SK-N-SH treated with all-trans-retinoic acid at 6 μM for 48 hours (cell line): ENCODE measurements at regions not wholly inside any gene's neighbourhood (a gene's known extent, or its start where the extent isn't known, plus 50 kb on each side); places are given as distances from the start of the nearest gene placed in this dataset.

ENCODE experiments used
- ATAC-seq: fragments of 200-7000 bp; cut with Tn5 transposase; 3 replicates; pipeline ENCODE4 v1.9.1; 2020; ENCODE audit warnings: mild to moderate bottlenecking, moderate library complexity
- ARNTL ChIP-seq: fragments of 450-650 bp; formaldehyde crosslinking; IDR thresholded peaks from 2 replicates; pipeline ENCODE4 v1.5.0; 2020; ENCODE audit warnings: low read depth, mild to moderate bottlenecking, moderate library complexity, borderline replicate concordance
- BACH2 ChIP-seq: fragments of 250-450 bp; sonication (Bioruptor Pico); IDR thresholded peaks from 2 replicates; pipeline ENCODE4 v1.9.0; 2021; ENCODE audit warnings: mild to moderate bottlenecking, borderline replicate concordance
- CREB5 ChIP-seq: fragments of 250-450 bp; sonication (Bioruptor Pico); IDR thresholded peaks from 2 replicates; pipeline ENCODE4 v1.5.1; 2020; ENCODE audit warnings: low read depth, mild to moderate bottlenecking, moderate library complexity
- CSDC2 ChIP-seq: fragments of 250-450 bp; sonication (Bioruptor Pico); IDR thresholded peaks from 2 replicates; pipeline ENCODE4 v1.5.0; 2020; ENCODE audit warnings: mild to moderate bottlenecking, moderate library complexity
- ESRRG ChIP-seq: fragments of 250-450 bp; sonication (Bioruptor Pico); IDR thresholded peaks from 2 replicates; pipeline ENCODE4 v1.6.1; 2021; ENCODE audit warnings: mild to moderate bottlenecking
- GLIS3 ChIP-seq: fragments of 250-450 bp; sonication (Bioruptor Pico); IDR thresholded peaks from 2 replicates; pipeline ENCODE4 v1.5.0; 2020; ENCODE audit warnings: mild to moderate bottlenecking, moderate library complexity
- ISL1 ChIP-seq: fragments of 250-450 bp; sonication (Bioruptor Pico); IDR thresholded peaks from 2 replicates; pipeline ENCODE4 v2.1.2; 2022; ENCODE audit warnings: mild to moderate bottlenecking, moderate library complexity
- OSR1 ChIP-seq: fragments of 250-450 bp; sonication (Bioruptor Pico); IDR thresholded peaks from 2 replicates; pipeline ENCODE4 v1.8.0; 2022; ENCODE audit warnings: moderate library complexity, mild to moderate bottlenecking, inconsistent platforms
- PATZ1 ChIP-seq: fragments of 250-450 bp; sonication (Bioruptor Pico); IDR thresholded peaks from 2 replicates; pipeline ENCODE4 v1.8.0; 2020; ENCODE audit warnings: mild to moderate bottlenecking, moderate library complexity, borderline replicate concordance
- PPARA ChIP-seq: fragments of 250-450 bp; sonication (Bioruptor Pico); IDR thresholded peaks from 2 replicates; pipeline ENCODE4 v1.5.0; 2020; ENCODE audit warnings: mild to moderate bottlenecking, borderline replicate concordance
- SNAI2 ChIP-seq: fragments of 250-450 bp; sonication (Bioruptor Pico); IDR thresholded peaks from 2 replicates; pipeline ENCODE4 v1.5.0; 2020; ENCODE audit warnings: mild to moderate bottlenecking, moderate library complexity
- TCF4 ChIP-seq: fragments of 250-450 bp; sonication (Bioruptor Pico); IDR thresholded peaks from 2 replicates; pipeline ENCODE4 v1.8.0; 2021; ENCODE audit warnings: mild to moderate bottlenecking, moderate library complexity, borderline replicate concordance
- ZC3H10 ChIP-seq: fragments of 250-450 bp; sonication (Bioruptor Pico); IDR thresholded peaks from 2 replicates; pipeline ENCODE4 v1.5.1; 2021; ENCODE audit warnings: mild to moderate bottlenecking, moderate library complexity
- ZFP3 ChIP-seq: fragments of 250-450 bp; sonication (Bioruptor Pico); IDR thresholded peaks from 2 replicates; pipeline ENCODE4 v1.5.0; 2020; ENCODE audit warnings: mild to moderate bottlenecking, moderate library complexity
- ZFP30 ChIP-seq: fragments of 450-650 bp; formaldehyde crosslinking; IDR thresholded peaks from 2 replicates; pipeline ENCODE4 v1.5.0; 2022; ENCODE audit warnings: mild to moderate bottlenecking, moderate library complexity
- ZNF565 ChIP-seq: fragments of 450-650 bp; formaldehyde crosslinking; conservative IDR thresholded peaks from 2 replicates; pipeline ENCODE4 v1.5.0; 2020; ENCODE audit warnings: low read depth, mild to moderate bottlenecking, moderate library complexity
- ZNF70 ChIP-seq: fragments of 450-650 bp; formaldehyde crosslinking; IDR thresholded peaks from 2 replicates; pipeline ENCODE4 v1.5.0; 2020; ENCODE audit warnings: mild to moderate bottlenecking, moderate library complexity
- ZNF8 ChIP-seq: fragments of 450-650 bp; formaldehyde crosslinking; IDR thresholded peaks from 2 replicates; pipeline ENCODE4 v1.5.0; 2020; ENCODE audit warnings: mild to moderate bottlenecking, moderate library complexity
- TF ChIP-seq, protein P1 (sequence below): fragments of 250-450 bp; sonication (Bioruptor Pico); IDR thresholded peaks from 2 replicates; pipeline ENCODE4 v1.8.0; 2021; ENCODE audit warnings: low read depth, mild to moderate bottlenecking, moderate library complexity, borderline replicate concordance
- TF ChIP-seq, protein P2 (sequence below): fragments of 250-450 bp; sonication (Bioruptor Pico); IDR thresholded peaks from 2 replicates; pipeline ENCODE4 v1.5.0; 2020; ENCODE audit warnings: mild to moderate bottlenecking, moderate library complexity

- ATAC-seq = no peak
- no peak for TF ChIP-seq GLIS3
- no peak for TF ChIP-seq CREB5
- no peak for TF ChIP-seq ESRRG (CRISPR knock-in tag)
- no peak for TF ChIP-seq ZFP3 (CRISPR knock-in tag)
- TF ChIP-seq PPARA = no peak
Measured at GRCh38 chr4:14124816-14125215, 497.3 kb upstream of the BOD1L1 start.

- no peak for TF ChIP-seq PPARA
- TF ChIP-seq SNAI2 (CRISPR knock-in tag) = no peak
- TF ChIP-seq ZC3H10 = no peak
- no peak for TF ChIP-seq CREB5
- no peak for TF ChIP-seq PATZ1 (CRISPR knock-in tag)
- ATAC-seq = no peak
Measured at GRCh38 chr4:14125375-14126129, 498.0 kb upstream of the BOD1L1 start.

DNA sequence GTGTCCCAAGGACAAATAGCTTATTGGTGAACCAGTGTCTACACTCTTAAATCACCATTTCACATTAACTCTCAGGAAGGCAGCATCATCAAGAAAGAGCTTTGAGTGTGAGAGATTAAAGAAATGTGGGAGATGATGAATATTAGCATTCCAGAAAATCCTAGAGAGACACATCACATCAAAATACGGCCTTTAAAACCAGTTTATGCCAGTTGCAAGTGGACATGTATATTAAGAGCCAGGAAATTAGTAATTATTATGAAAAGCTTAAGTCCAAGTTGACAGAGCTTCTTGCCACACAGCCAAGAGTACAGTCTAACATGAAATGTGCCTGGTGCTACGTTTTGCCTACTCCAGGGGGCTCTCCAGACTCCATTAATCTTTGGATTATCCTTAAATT lies 503.0 kb upstream of the BOD1L1 start:
- peak; percentile 34 for ATAC-seq
- no peak for TF ChIP-seq ZNF70 (CRISPR knock-in tag)
- TF ChIP-seq, protein P1, sequence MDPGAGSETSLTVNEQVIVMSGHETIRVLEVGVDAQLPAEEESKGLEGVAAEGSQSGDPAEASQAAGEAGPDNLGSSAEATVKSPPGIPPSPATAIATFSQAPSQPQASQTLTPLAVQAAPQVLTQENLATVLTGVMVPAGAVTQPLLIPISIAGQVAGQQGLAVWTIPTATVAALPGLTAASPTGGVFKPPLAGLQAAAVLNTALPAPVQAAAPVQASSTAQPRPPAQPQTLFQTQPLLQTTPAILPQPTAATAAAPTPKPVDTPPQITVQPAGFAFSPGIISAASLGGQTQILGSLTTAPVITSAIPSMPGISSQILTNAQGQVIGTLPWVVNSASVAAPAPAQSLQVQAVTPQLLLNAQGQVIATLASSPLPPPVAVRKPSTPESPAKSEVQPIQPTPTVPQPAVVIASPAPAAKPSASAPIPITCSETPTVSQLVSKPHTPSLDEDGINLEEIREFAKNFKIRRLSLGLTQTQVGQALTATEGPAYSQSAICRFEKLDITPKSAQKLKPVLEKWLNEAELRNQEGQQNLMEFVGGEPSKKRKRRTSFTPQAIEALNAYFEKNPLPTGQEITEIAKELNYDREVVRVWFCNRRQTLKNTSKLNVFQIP (CRISPR knock-in tag) = no peak
- TF ChIP-seq ARNTL (CRISPR knock-in tag) = no peak
- no peak for TF ChIP-seq CSDC2 (CRISPR knock-in tag)
- TF ChIP-seq GLIS3 = no peak
- TF ChIP-seq BACH2 (CRISPR knock-in tag) = no peak
- TF ChIP-seq ZFP30 (CRISPR knock-in tag) = no peak
- TF ChIP-seq ZC3H10 = no peak
- no peak for TF ChIP-seq CREB5
- TF ChIP-seq ZNF8 (CRISPR knock-in tag) = no peak
- no peak for TF ChIP-seq SNAI2 (CRISPR knock-in tag)
- TF ChIP-seq PATZ1 (CRISPR knock-in tag) = no peak

- TF ChIP-seq ZC3H10 = no peak
- TF ChIP-seq SNAI2 (CRISPR knock-in tag) = no peak
- TF ChIP-seq, protein P1 (CRISPR knock-in tag) = no peak
- TF ChIP-seq, protein P2, sequence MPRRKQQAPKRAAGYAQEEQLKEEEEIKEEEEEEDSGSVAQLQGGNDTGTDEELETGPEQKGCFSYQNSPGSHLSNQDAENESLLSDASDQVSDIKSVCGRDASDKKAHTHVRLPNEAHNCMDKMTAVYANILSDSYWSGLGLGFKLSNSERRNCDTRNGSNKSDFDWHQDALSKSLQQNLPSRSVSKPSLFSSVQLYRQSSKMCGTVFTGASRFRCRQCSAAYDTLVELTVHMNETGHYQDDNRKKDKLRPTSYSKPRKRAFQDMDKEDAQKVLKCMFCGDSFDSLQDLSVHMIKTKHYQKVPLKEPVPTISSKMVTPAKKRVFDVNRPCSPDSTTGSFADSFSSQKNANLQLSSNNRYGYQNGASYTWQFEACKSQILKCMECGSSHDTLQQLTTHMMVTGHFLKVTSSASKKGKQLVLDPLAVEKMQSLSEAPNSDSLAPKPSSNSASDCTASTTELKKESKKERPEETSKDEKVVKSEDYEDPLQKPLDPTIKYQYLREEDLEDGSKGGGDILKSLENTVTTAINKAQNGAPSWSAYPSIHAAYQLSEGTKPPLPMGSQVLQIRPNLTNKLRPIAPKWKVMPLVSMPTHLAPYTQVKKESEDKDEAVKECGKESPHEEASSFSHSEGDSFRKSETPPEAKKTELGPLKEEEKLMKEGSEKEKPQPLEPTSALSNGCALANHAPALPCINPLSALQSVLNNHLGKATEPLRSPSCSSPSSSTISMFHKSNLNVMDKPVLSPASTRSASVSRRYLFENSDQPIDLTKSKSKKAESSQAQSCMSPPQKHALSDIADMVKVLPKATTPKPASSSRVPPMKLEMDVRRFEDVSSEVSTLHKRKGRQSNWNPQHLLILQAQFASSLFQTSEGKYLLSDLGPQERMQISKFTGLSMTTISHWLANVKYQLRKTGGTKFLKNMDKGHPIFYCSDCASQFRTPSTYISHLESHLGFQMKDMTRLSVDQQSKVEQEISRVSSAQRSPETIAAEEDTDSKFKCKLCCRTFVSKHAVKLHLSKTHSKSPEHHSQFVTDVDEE (CRISPR knock-in tag) = no peak
- TF ChIP-seq ARNTL (CRISPR knock-in tag) = no peak
- no peak for TF ChIP-seq GLIS3
- no peak for TF ChIP-seq TCF4 (CRISPR knock-in tag)
- TF ChIP-seq ZFP3 (CRISPR knock-in tag) = no peak
- no peak for TF ChIP-seq OSR1 (CRISPR knock-in tag)
- TF ChIP-seq ZNF8 (CRISPR knock-in tag) = no peak
- TF ChIP-seq ZNF565 (CRISPR knock-in tag) = no peak
- no peak for TF ChIP-seq ISL1 (CRISPR knock-in tag)
- no peak for ATAC-seq
Measured at GRCh38 chr4:14131335-14131734, 503.8 kb upstream of the BOD1L1 start.
